ENCODE measurements at regions not wholly inside any gene's neighbourhood (a gene's known extent, or its start where the extent isn't known, plus 50 kb on each side); places are given as distances from the start of the nearest gene placed in this dataset.

- Histone ChIP-seq H3K27me3 (ENCODE audit: control insufficient read depth in 4 of 4, insufficient read depth in 4 of 4, low read length in 3 of 4) (peaks cover 0 to 2% (median 0%) of the 10 kb centered on the region in 4 donors), H3K9ac (ENCODE audit: low read depth in 1 of 2, low read length in 2 of 2) (no peak overlapping the region), H3K4me3 (ENCODE audit: low read depth in 1 of 3, low read length in 3 of 3) (no peak overlapping the region), H3K4me1 (ENCODE audit: control insufficient read depth in 4 of 4, insufficient read depth in 4 of 4, low read length in 3 of 4) (no peaks in the 10 kb centered on the region), H3K27ac (ENCODE audit: low read depth in 1 of 2, low read length in 2 of 2) (no peak overlapping the region), H3K9me3 (ENCODE audit: control insufficient read depth in 4 of 4, low read length in 3 of 4) (no peaks in the 10 kb centered on the region), H3K36me3 (ENCODE audit: control insufficient read depth in 4 of 4, insufficient read depth in 3 of 4, low read depth in 1 of 4, low read length in 3 of 4) (no peaks in the 10 kb centered on the region)
- DNase-seq (ENCODE audit: low spot score) = no peak
- no peak for TF ChIP-seq GABPA (IDR thresholded peaks at IDR 0.05 in 1 of 2, conservative IDR thresholded peaks at IDR 0.05 in 1 of 2)
Measured at GRCh38 chr11:80066291-80066690, 625.5 kb upstream of the TENM4 start.

- Histone ChIP-seq H3K27me3 (ENCODE audit: control insufficient read depth in 4 of 4, insufficient read depth in 4 of 4, low read length in 3 of 4) (peaks cover 0 to 2% (median 0%) of the 10 kb centered on the region in 4 donors), H3K27ac (ENCODE audit: low read depth in 1 of 2, low read length in 2 of 2) (no peak overlapping the region), H3K36me3 (ENCODE audit: control insufficient read depth in 4 of 4, insufficient read depth in 3 of 4, low read depth in 1 of 4, low read length in 3 of 4) (no peaks in the 10 kb centered on the region), H3K4me1 (ENCODE audit: control insufficient read depth in 4 of 4, insufficient read depth in 4 of 4, low read length in 3 of 4) (no peaks in the 10 kb centered on the region), H3K9ac (ENCODE audit: low read depth in 1 of 2, low read length in 2 of 2) (no peak overlapping the region), H3K9me3 (ENCODE audit: control insufficient read depth in 4 of 4, low read length in 3 of 4) (no peaks in the 10 kb centered on the region), H3K4me3 (ENCODE audit: low read depth in 1 of 3, low read length in 3 of 3) (no peak overlapping the region)
- DNase-seq (ENCODE audit: low spot score) = no peak
- WGBS = 80% methylated on average over 3 of the region's 3 CpGs
- TF ChIP-seq ZBTB33 (IDR thresholded peaks at IDR 0.05) (no peak), CTCF (IDR thresholded peaks at IDR 0.05; ENCODE audit: low read depth, low read length, missing input control) (no peak), REST (IDR thresholded peaks at IDR 0.05) (no peak), RAD21 (IDR thresholded peaks at IDR 0.05) (no peak), SP1 (IDR thresholded peaks at IDR 0.05) (no peak), ATF3 (IDR thresholded peaks at IDR 0.05) (no peak), HNF4G (IDR thresholded peaks at IDR 0.05) (no peak), NR2F2 (IDR thresholded peaks at IDR 0.05) (no peak), YY1 (IDR thresholded peaks at IDR 0.05) (no peak), MAX (IDR thresholded peaks at IDR 0.05) (no peak)
Measured at GRCh38 chr11:80065086-80065485, 624.3 kb upstream of the TENM4 start.

All from liver (tissue), 8 donors.